ENCODE measurements at regions not wholly inside any gene's neighbourhood (a gene's known extent, or its start where the extent isn't known, plus 50 kb on each side); places are given as distances from the start of the nearest gene placed in this dataset.

DNA sequence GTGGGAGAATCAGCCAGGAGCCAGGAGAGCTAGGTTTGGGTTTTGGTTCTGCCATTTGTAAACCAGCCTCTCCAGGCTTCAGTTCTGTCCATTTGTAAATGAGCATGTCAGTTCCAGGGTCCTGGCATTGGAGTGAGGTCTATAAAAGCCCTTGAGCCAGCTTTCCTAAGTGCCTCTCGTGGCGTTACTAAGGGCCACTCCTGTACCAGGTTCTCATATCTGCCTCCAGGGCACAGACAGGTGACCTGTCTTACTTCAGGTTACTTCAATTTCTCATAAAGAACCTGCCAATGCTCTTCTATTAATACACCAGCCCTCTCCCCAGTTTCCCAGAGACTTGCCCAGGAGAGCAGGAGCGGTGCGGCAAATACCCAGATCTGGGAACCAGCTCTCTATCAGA is 101.9 kb downstream of the VEGFA start:
- Histone ChIP-seq H3K9me2 (replicated peaks; ENCODE audit: low read depth, low read length) (no peaks in the 10 kb centered on the region), H3K9ac (ENCODE audit: low read depth, low read length, poor library complexity, severe bottlenecking) (no peak overlapping the region), H3F3A (ENCODE audit: low read depth) (no peaks in the 10 kb centered on the region), H3K27me3 (ENCODE audit: insufficient read depth, low read length, poor library complexity, severe bottlenecking) (no peaks in the 10 kb centered on the region), H4K20me1 (ENCODE audit: insufficient read depth, low read length, poor library complexity, severe bottlenecking) (no peaks in the 10 kb centered on the region), H3K4me3 (ENCODE audit: low read length, poor library complexity, severe bottlenecking) (no peak overlapping the region), H3K4me2 (ENCODE audit: low read depth, low read length, poor library complexity, severe bottlenecking) (no peak overlapping the region), H3K4me1 (ENCODE audit: insufficient read depth, low read length, poor library complexity, severe bottlenecking) (no peaks in the 10 kb centered on the region), H3K36me3 (ENCODE audit: insufficient read depth, low read length) (no peaks in the 10 kb centered on the region), H3K79me2 (ENCODE audit: insufficient read depth, low read length) (no peaks in the 10 kb centered on the region), H2AFZ (ENCODE audit: low read length) (no peak overlapping the region), H3K9me3 (ENCODE audit: insufficient read depth, low read depth, low read length) (no peaks in the 10 kb centered on the region)
- no peak for TF ChIP-seq EZH2phosphoT487 (IDR thresholded peaks at IDR 0.05; ENCODE audit: borderline replicate concordance)
- TF ChIP-seq, protein P1, sequence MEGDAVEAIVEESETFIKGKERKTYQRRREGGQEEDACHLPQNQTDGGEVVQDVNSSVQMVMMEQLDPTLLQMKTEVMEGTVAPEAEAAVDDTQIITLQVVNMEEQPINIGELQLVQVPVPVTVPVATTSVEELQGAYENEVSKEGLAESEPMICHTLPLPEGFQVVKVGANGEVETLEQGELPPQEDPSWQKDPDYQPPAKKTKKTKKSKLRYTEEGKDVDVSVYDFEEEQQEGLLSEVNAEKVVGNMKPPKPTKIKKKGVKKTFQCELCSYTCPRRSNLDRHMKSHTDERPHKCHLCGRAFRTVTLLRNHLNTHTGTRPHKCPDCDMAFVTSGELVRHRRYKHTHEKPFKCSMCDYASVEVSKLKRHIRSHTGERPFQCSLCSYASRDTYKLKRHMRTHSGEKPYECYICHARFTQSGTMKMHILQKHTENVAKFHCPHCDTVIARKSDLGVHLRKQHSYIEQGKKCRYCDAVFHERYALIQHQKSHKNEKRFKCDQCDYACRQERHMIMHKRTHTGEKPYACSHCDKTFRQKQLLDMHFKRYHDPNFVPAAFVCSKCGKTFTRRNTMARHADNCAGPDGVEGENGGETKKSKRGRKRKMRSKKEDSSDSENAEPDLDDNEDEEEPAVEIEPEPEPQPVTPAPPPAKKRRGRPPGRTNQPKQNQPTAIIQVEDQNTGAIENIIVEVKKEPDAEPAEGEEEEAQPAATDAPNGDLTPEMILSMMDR (conservative IDR thresholded peaks at IDR 0.05; ENCODE audit: low read length): no peak

DNA sequence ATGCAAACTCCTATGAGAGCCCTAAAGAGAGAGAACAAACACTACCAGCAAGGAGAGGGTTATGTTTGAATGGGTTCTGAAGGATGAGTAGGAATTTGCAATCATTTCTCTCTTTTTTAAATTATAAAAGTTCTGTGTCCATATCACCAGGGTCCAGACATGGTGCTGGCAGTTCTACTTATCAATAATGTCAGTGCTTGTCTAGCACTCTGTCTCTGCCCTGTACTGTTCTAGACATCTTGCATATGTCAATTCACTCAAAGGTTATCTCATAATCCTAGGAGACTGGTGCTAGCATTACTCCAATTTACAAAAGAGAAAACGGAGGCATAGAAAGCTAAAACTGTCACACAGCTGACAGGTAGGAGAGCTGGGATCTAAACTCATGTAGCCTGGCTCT is 101.3 kb downstream of the VEGFA start:
- no peaks in the 10 kb centered on the region for H3K36me3 ChIP-seq (ENCODE audit: insufficient read depth, low read length)
- no peak overlapping the region for H3K4me3 ChIP-seq (ENCODE audit: low read length, poor library complexity, severe bottlenecking)
- no peaks in the 10 kb centered on the region for H3K27me3 ChIP-seq (ENCODE audit: insufficient read depth, low read length, poor library complexity, severe bottlenecking)
- H3F3A ChIP-seq (ENCODE audit: low read depth): no peaks in the 10 kb centered on the region
- H4K20me1 ChIP-seq (ENCODE audit: insufficient read depth, low read length, poor library complexity, severe bottlenecking): no peaks in the 10 kb centered on the region
- no peaks in the 10 kb centered on the region for H3K79me2 ChIP-seq (ENCODE audit: insufficient read depth, low read length)
- no peak overlapping the region for H3K9ac ChIP-seq (ENCODE audit: low read depth, low read length, poor library complexity, severe bottlenecking)
- no peaks in the 10 kb centered on the region for H3K4me1 ChIP-seq (ENCODE audit: insufficient read depth, low read length, poor library complexity, severe bottlenecking)
- H3K4me2 ChIP-seq (ENCODE audit: low read depth, low read length, poor library complexity, severe bottlenecking): no peak overlapping the region
- H2AFZ ChIP-seq (ENCODE audit: low read length): no peak overlapping the region
- TF ChIP-seq EZH2phosphoT487 (IDR thresholded peaks at IDR 0.05; ENCODE audit: borderline replicate concordance): no peak
- TF ChIP-seq, protein P1 (conservative IDR thresholded peaks at IDR 0.05; ENCODE audit: low read length): no peak
- H3K9me2 ChIP-seq (replicated peaks; ENCODE audit: low read depth, low read length): no peaks in the 10 kb centered on the region
- H3K9me3 ChIP-seq (ENCODE audit: insufficient read depth, low read depth, low read length): no peaks in the 10 kb centered on the region

DNA sequence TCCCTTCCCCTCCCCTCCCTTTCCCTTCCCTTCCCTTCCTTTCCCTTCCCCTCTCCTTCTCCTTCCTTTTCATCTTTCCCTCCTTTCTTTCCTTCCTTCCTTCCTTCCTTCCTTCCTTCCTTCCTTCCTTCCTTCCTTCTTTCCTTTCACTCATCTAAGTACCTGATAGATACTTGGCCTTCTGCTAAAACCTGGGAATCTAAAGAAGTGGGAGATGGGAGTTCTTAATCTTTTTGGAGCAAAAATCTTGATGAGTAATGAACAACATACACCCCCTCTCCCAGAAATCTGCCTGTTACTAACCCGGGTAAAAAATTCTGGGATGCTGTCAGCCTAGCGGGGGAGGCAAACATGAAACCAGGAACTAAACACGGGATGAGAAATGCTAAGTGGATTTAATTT is 100.7 kb downstream of the VEGFA start:
- Histone ChIP-seq H3K4me2 (ENCODE audit: low read depth, low read length, poor library complexity, severe bottlenecking) (no peak overlapping the region), H3K4me3 (ENCODE audit: low read length, poor library complexity, severe bottlenecking) (no peak overlapping the region), H3K36me3 (ENCODE audit: insufficient read depth, low read length) (no peaks in the 10 kb centered on the region), H3K9me3 (ENCODE audit: insufficient read depth, low read depth, low read length) (no peaks in the 10 kb centered on the region), H3F3A (ENCODE audit: low read depth) (no peaks in the 10 kb centered on the region), H2AFZ (ENCODE audit: low read length) (no peak overlapping the region), H3K9ac (ENCODE audit: low read depth, low read length, poor library complexity, severe bottlenecking) (no peak overlapping the region), H4K20me1 (ENCODE audit: insufficient read depth, low read length, poor library complexity, severe bottlenecking) (no peaks in the 10 kb centered on the region), H3K4me1 (ENCODE audit: insufficient read depth, low read length, poor library complexity, severe bottlenecking) (no peaks in the 10 kb centered on the region), H3K9me2 (replicated peaks; ENCODE audit: low read depth, low read length) (no peaks in the 10 kb centered on the region), H3K79me2 (ENCODE audit: insufficient read depth, low read length) (no peaks in the 10 kb centered on the region), H3K27me3 (ENCODE audit: insufficient read depth, low read length, poor library complexity, severe bottlenecking) (no peaks in the 10 kb centered on the region)
- TF ChIP-seq, protein P1 (conservative IDR thresholded peaks at IDR 0.05; ENCODE audit: low read length): no peak
- TF ChIP-seq EZH2phosphoT487 (IDR thresholded peaks at IDR 0.05; ENCODE audit: borderline replicate concordance): no peak
